GM19372 (cell line): ENCODE measurements at regions not wholly inside any gene's neighbourhood (a gene's known extent, or its start where the extent isn't known, plus 50 kb on each side); places are given as distances from the start of the nearest gene placed in this dataset.

ENCODE experiments used
- ATAC-seq: cut with Tn5 transposase; IDR thresholded peaks from one replicate; pipeline ENCODE4 v1.9.1; 2021; ENCODE audit warnings: mild to moderate bottlenecking, low read depth, moderate library complexity; ENCODE audit not compliant: unreplicated experiment

- no peak for ATAC-seq
These were observed 184.0 kb downstream of the TMEM18 start for GRCh38 chr2:493228-493627.

- ATAC-seq: no peak
These were observed 185.0 kb downstream of the TMEM18 start for GRCh38 chr2:492178-492577.

- ATAC-seq: no peak
These were observed 187.4 kb downstream of the TMEM18 start for GRCh38 chr2:489838-490237.

- ATAC-seq: no peak
These were observed 188.1 kb downstream of the TMEM18 start for GRCh38 chr2:489084-489483.

GRCh38 chr2:487186-488079, 189.8 kb downstream of the TMEM18 start:
- ATAC-seq: no peak

- ATAC-seq: no peak
These were observed 190.8 kb downstream of the TMEM18 start for GRCh38 chr2:486371-486770.

- ATAC-seq: no peak
These were observed 193.5 kb upstream of the ALKAL2 start for GRCh38 chr2:481388-481787.

- no peak for ATAC-seq
These were observed 191.7 kb upstream of the ALKAL2 start for GRCh38 chr2:479490-480176.

GRCh38 chr2:479031-479430, 191.1 kb upstream of the ALKAL2 start:
- ATAC-seq: no peak

- no peak for ATAC-seq
These were observed 183.7 kb upstream of the ALKAL2 start for GRCh38 chr2:471560-471959.

- ATAC-seq: no peak
These were observed 181.6 kb upstream of the ALKAL2 start for GRCh38 chr2:469514-469913.

- ATAC-seq: no peak
These were observed 180.9 kb upstream of the ALKAL2 start for GRCh38 chr2:468648-469336.

GRCh38 chr2:467892-468647, 180.2 kb upstream of the ALKAL2 start:
- ATAC-seq: no peak

- no peak for ATAC-seq
These were observed 179.6 kb upstream of the ALKAL2 start for GRCh38 chr2:467543-467891.

GRCh38 chr2:467101-467500, 179.2 kb upstream of the ALKAL2 start:
- no peak for ATAC-seq

- ATAC-seq: no peak
These were observed 176.8 kb upstream of the ALKAL2 start for GRCh38 chr2:464562-465309.

- peak; percentile 74 for ATAC-seq
These were observed 173.0 kb upstream of the ALKAL2 start for GRCh38 chr2:460861-461260.

GRCh38 chr2:459931-460330, 172.0 kb upstream of the ALKAL2 start:
- no peak for ATAC-seq

GRCh38 chr2:458425-458815, 170.5 kb upstream of the ALKAL2 start:
- ATAC-seq: no peak

GRCh38 chr2:457792-458424, 170.0 kb upstream of the ALKAL2 start:
- no peak for ATAC-seq
